Muscle layer of duodenum (tissue), 2 donors: ENCODE measurements at regions not wholly inside any gene's neighbourhood (a gene's known extent, or its start where the extent isn't known, plus 50 kb on each side); places are given as distances from the start of the nearest gene placed in this dataset.

ENCODE experiments used
- H3K27ac ChIP-seq: one replicate; pipeline ENCODE4 v1.7.0; 2013; ENCODE audit warnings: mild to moderate bottlenecking, low read length
- H3K27me3 ChIP-seq: one replicate; pipeline ENCODE4 v1.7.0; 2013; ENCODE audit warnings: low read depth, mild to moderate bottlenecking, control low read depth, low read length
- H3K36me3 ChIP-seq, 2 donors: one replicate each; pipeline ENCODE4 v1.7.0; 2013; ENCODE audit warnings: low read length in 2 of 2, control low read depth in 1 of 2, mild to moderate bottlenecking in 1 of 2; ENCODE audit not compliant: insufficient read depth in 2 of 2, control insufficient read depth in 1 of 2
- H3K4me1 ChIP-seq, 2 donors: one replicate each; pipeline ENCODE4 v1.7.0; 2013; ENCODE audit warnings: low read length in 2 of 2, mild to moderate bottlenecking in 2 of 2, control low read depth in 1 of 2, moderate library complexity in 1 of 2; ENCODE audit not compliant: insufficient read depth in 2 of 2, control insufficient read depth in 1 of 2
- H3K4me3 ChIP-seq, 2 donors: one replicate each; pipeline ENCODE4 v1.7.0; 2013; ENCODE audit warnings: low read length in 2 of 2, low read depth in 1 of 2, mild to moderate bottlenecking in 1 of 2
- H3K9me3 ChIP-seq, 2 donors: one replicate each; pipeline ENCODE4 v1.7.0; 2013; ENCODE audit warnings: low read length in 2 of 2, control low read depth in 1 of 2, mild to moderate bottlenecking in 1 of 2; ENCODE audit not compliant: control insufficient read depth in 1 of 2
- donor health status: healthy.

- H3K27me3 ChIP-seq: no peaks in the 10 kb centered on the region
- no peaks in the 10 kb centered on the region for H3K36me3 ChIP-seq
- H3K9me3 ChIP-seq: no peaks in the 10 kb centered on the region
- no peaks in the 10 kb centered on the region for H3K4me1 ChIP-seq
- H3K27ac ChIP-seq: no peak overlapping the region
- no peak overlapping the region for H3K4me3 ChIP-seq
Observed at GRCh38 chr7:82701949-82702348, 258.4 kb upstream of the CACNA2D1 start.

- Histone ChIP-seq H3K4me3 (no peak overlapping the region), H3K27ac (no peak overlapping the region), H3K27me3 (no peaks in the 10 kb centered on the region), H3K4me1 (no peaks in the 10 kb centered on the region), H3K9me3 (no peaks in the 10 kb centered on the region), H3K36me3 (no peaks in the 10 kb centered on the region)
Observed at GRCh38 chr7:82700741-82701140, 257.2 kb upstream of the CACNA2D1 start.

GRCh38 chr7:82699773-82700186 lies 256.2 kb upstream of the CACNA2D1 start:
- Histone ChIP-seq H3K36me3 (no peaks in the 10 kb centered on the region), H3K27me3 (no peaks in the 10 kb centered on the region), H3K4me1 (no peaks in the 10 kb centered on the region), H3K27ac (no peak overlapping the region), H3K9me3 (no peaks in the 10 kb centered on the region), H3K4me3 (no peak overlapping the region)

GRCh38 chr7:82697897-82698296 lies 254.3 kb upstream of the CACNA2D1 start:
- no peaks in the 10 kb centered on the region for H3K9me3 ChIP-seq
- H3K36me3 ChIP-seq: no peaks in the 10 kb centered on the region
- H3K4me1 ChIP-seq: no peaks in the 10 kb centered on the region
- no peak overlapping the region for H3K27ac ChIP-seq
- no peaks in the 10 kb centered on the region for H3K27me3 ChIP-seq
- H3K4me3 ChIP-seq: no peak overlapping the region

GRCh38 chr7:82696631-82697030 lies 253.1 kb upstream of the CACNA2D1 start:
- H3K9me3 ChIP-seq: no peaks in the 10 kb centered on the region
- no peaks in the 10 kb centered on the region for H3K27me3 ChIP-seq

GRCh38 chr7:82694022-82694421 lies 250.4 kb upstream of the CACNA2D1 start:
- H3K9me3 ChIP-seq: no peaks in the 10 kb centered on the region
- no peak overlapping the region for H3K4me3 ChIP-seq
- H3K4me1 ChIP-seq: no peaks in the 10 kb centered on the region
- H3K27ac ChIP-seq: no peak overlapping the region
- H3K36me3 ChIP-seq: no peaks in the 10 kb centered on the region
- H3K27me3 ChIP-seq: no peaks in the 10 kb centered on the region

More at GRCh38 chr7:82696631-82697030, 253.1 kb upstream of the CACNA2D1 start:
- Histone ChIP-seq H3K4me1 (no peaks in the 10 kb centered on the region), H3K27ac (no peak overlapping the region), H3K36me3 (no peaks in the 10 kb centered on the region), H3K4me3 (no peak overlapping the region)

- Histone ChIP-seq H3K27ac (no peak overlapping the region), H3K27me3 (no peaks in the 10 kb centered on the region), H3K4me1 (no peaks in the 10 kb centered on the region), H3K36me3 (no peaks in the 10 kb centered on the region), H3K4me3 (no peak overlapping the region), H3K9me3 (no peaks in the 10 kb centered on the region)
Observed at GRCh38 chr7:82690929-82691328, 247.4 kb upstream of the CACNA2D1 start.

- H3K4me3 ChIP-seq: no peak overlapping the region
- no peaks in the 10 kb centered on the region for H3K9me3 ChIP-seq
- no peaks in the 10 kb centered on the region for H3K4me1 ChIP-seq
- no peak overlapping the region for H3K27ac ChIP-seq
- no peaks in the 10 kb centered on the region for H3K36me3 ChIP-seq
- H3K27me3 ChIP-seq: no peaks in the 10 kb centered on the region
Observed at GRCh38 chr7:82685214-82685613, 241.6 kb upstream of the CACNA2D1 start.

GRCh38 chr7:82678716-82679115 lies 235.1 kb upstream of the CACNA2D1 start:
- Histone ChIP-seq H3K27ac (no peak overlapping the region), H3K9me3 (no peaks in the 10 kb centered on the region), H3K4me3 (no peak overlapping the region), H3K27me3 (no peaks in the 10 kb centered on the region), H3K36me3 (no peaks in the 10 kb centered on the region), H3K4me1 (no peaks in the 10 kb centered on the region)

- H3K36me3 ChIP-seq: no peaks in the 10 kb centered on the region
- no peaks in the 10 kb centered on the region for H3K27me3 ChIP-seq
- H3K4me1 ChIP-seq: no peaks in the 10 kb centered on the region
- no peaks in the 10 kb centered on the region for H3K9me3 ChIP-seq
- H3K27ac ChIP-seq: no peak overlapping the region
- no peak overlapping the region for H3K4me3 ChIP-seq
Observed at GRCh38 chr7:82678259-82678658, 234.7 kb upstream of the CACNA2D1 start.

- Histone ChIP-seq H3K4me1 (no peaks in the 10 kb centered on the region), H3K4me3 (no peak overlapping the region), H3K27ac (no peak overlapping the region), H3K36me3 (no peaks in the 10 kb centered on the region), H3K9me3 (no peaks in the 10 kb centered on the region), H3K27me3 (no peaks in the 10 kb centered on the region)
Observed at GRCh38 chr7:82677493-82677892, 233.9 kb upstream of the CACNA2D1 start.

GRCh38 chr7:82676777-82677463 lies 233.3 kb upstream of the CACNA2D1 start:
- no peak overlapping the region for H3K4me3 ChIP-seq
- H3K27me3 ChIP-seq: no peaks in the 10 kb centered on the region
- no peaks in the 10 kb centered on the region for H3K4me1 ChIP-seq
- H3K27ac ChIP-seq: no peak overlapping the region
- no peaks in the 10 kb centered on the region for H3K36me3 ChIP-seq
- H3K9me3 ChIP-seq: no peaks in the 10 kb centered on the region
